WTC11 (cell line): ENCODE measurements at regions not wholly inside any gene's neighbourhood (a gene's known extent, or its start where the extent isn't known, plus 50 kb on each side); places are given as distances from the start of the nearest gene placed in this dataset.

Experiments
- ATAC-seq: fragments of 200-7000 bp; cut with Tn5 transposase; 2 replicates; pipeline ENCODE4 v1.10.0; 2021; ENCODE audit warnings: mild to moderate bottlenecking, moderate library complexity
- CTCF ChIA-PET: fragments of 300-600 bp; sonication (Branson Sonifier 250); formaldehyde crosslinking; loops from one replicate; lab custom pipeline; 2021; ENCODE audit warnings: antibody characterized with exemption; lab: Charles Lee
- POLR2A ChIA-PET: fragments of 350-600 bp; sonication (Branson Sonifier 250); formaldehyde crosslinking; loops from one replicate; lab custom pipeline; 2021; ENCODE audit warnings: antibody characterized with exemption; lab: Charles Lee
- DNase-seq: peaks from one replicate; pipeline ENCODE4 v3.0.0; 2021; ENCODE audit warnings: low spot score
- H3K27ac Mint-ChIP-seq: 2 replicates; pipeline ENCODE4 v1.8.0; 2021; ENCODE audit warnings: mixed read lengths
- H3K27me3 Mint-ChIP-seq: 2 replicates; pipeline ENCODE4 v1.8.0; 2021; ENCODE audit warnings: low read depth, mild to moderate bottlenecking, moderate library complexity, mixed read lengths
- H3K36me3 Mint-ChIP-seq: 2 replicates; pipeline ENCODE4 v1.8.0; 2021; ENCODE audit warnings: mixed read lengths
- H3K4me1 Mint-ChIP-seq: 2 replicates; pipeline ENCODE4 v1.8.0; 2022; ENCODE audit warnings: mixed read lengths
- H3K4me3 Mint-ChIP-seq: 2 replicates; pipeline ENCODE4 v1.8.0; 2021; ENCODE audit warnings: mild to moderate bottlenecking, moderate library complexity, mixed read lengths
- H3K9me3 Mint-ChIP-seq: 2 replicates; pipeline ENCODE4 v1.8.0; 2021; ENCODE audit warnings: mixed read lengths
- ATF3 ChIP-seq: sonication (generic); formaldehyde crosslinking; conservative IDR thresholded peaks from 2 replicates; pipeline ENCODE4 v1.8.1; 2022; ENCODE audit warnings: mild to moderate bottlenecking, missing genetic modification reagents
- CTCF ChIP-seq: fragments of 200-600 bp; IDR thresholded peaks from 2 replicates; pipeline ENCODE4 v1.8.0; 2022; ENCODE audit warnings: antibody characterized with exemption
- E2F1 ChIP-seq: sonication (generic); formaldehyde crosslinking; IDR thresholded peaks from 2 replicates; pipeline ENCODE4 v1.8.0; 2022; ENCODE audit warnings: mild to moderate bottlenecking, missing genetic modification reagents
- E2F5 ChIP-seq: sonication (generic); formaldehyde crosslinking; IDR thresholded peaks from 2 replicates; pipeline ENCODE4 v1.8.1; 2022; ENCODE audit warnings: mild to moderate bottlenecking, moderate library complexity, missing genetic modification reagents
- EMX1 ChIP-seq: fragments of 250-450 bp; sonication (Bioruptor Pico); IDR thresholded peaks from 2 replicates; pipeline ENCODE4 v1.8.0; 2021; ENCODE audit warnings: mild to moderate bottlenecking
- HMGA2 ChIP-seq: fragments of 250-450 bp; sonication (Bioruptor Pico); IDR thresholded peaks from 2 replicates; pipeline ENCODE4 v1.4.0; 2021; ENCODE audit warnings: mild to moderate bottlenecking, moderate library complexity
- HMGXB4 ChIP-seq: sonication (generic); formaldehyde crosslinking; IDR thresholded peaks from 2 replicates; pipeline ENCODE4 v1.8.1; 2023; ENCODE audit warnings: mild to moderate bottlenecking, moderate library complexity, missing genetic modification reagents
- JAZF1 ChIP-seq: fragments of 250-450 bp; sonication (Bioruptor Pico); IDR thresholded peaks from 2 replicates; pipeline ENCODE4 v1.9.0; 2021; ENCODE audit warnings: moderate library complexity, mild to moderate bottlenecking, inconsistent platforms
- JUN ChIP-seq: sonication (generic); formaldehyde crosslinking; IDR thresholded peaks from 2 replicates; pipeline ENCODE4 v1.8.0; 2023; ENCODE audit warnings: mild to moderate bottlenecking, missing genetic modification reagents
- MAX ChIP-seq: sonication (generic); formaldehyde crosslinking; IDR thresholded peaks from 2 replicates; pipeline ENCODE4 v1.8.0; 2022; ENCODE audit warnings: mild to moderate bottlenecking, missing genetic modification reagents
- MXD4 ChIP-seq: fragments of 250-450 bp; sonication (Bioruptor Pico); IDR thresholded peaks from 2 replicates; pipeline ENCODE4 v1.8.0; 2021; ENCODE audit warnings: mild to moderate bottlenecking, moderate library complexity, borderline replicate concordance
- MYBL2 ChIP-seq: sonication (generic); formaldehyde crosslinking; IDR thresholded peaks from 2 replicates; pipeline ENCODE4 v1.8.1; 2023; ENCODE audit warnings: mild to moderate bottlenecking, moderate library complexity, missing genetic modification reagents
- NFATC4 ChIP-seq: fragments of 250-450 bp; sonication (Bioruptor Pico); IDR thresholded peaks from 2 replicates; pipeline ENCODE4 v1.9.0; 2021; ENCODE audit warnings: mild to moderate bottlenecking
- OVOL2 ChIP-seq: fragments of 250-450 bp; sonication (Bioruptor Pico); IDR thresholded peaks from 2 replicates; pipeline ENCODE4 v1.9.0; 2021; ENCODE audit warnings: mild to moderate bottlenecking, borderline replicate concordance
- SMAD4 ChIP-seq: sonication (generic); formaldehyde crosslinking; IDR thresholded peaks from 2 replicates; pipeline ENCODE4 v1.8.0; 2022; ENCODE audit warnings: mild to moderate bottlenecking, missing genetic modification reagents
- SOX15 ChIP-seq: fragments of 250-450 bp; sonication (Bioruptor Pico); IDR thresholded peaks from 2 replicates; pipeline ENCODE4 v1.9.0; 2021; ENCODE audit warnings: mild to moderate bottlenecking
- STAT6 ChIP-seq: sonication (generic); formaldehyde crosslinking; conservative IDR thresholded peaks from 2 replicates; pipeline ENCODE4 v1.8.1; 2023; ENCODE audit warnings: mild to moderate bottlenecking, low read depth, missing genetic modification reagents, moderate library complexity
- ZBTB21 ChIP-seq: sonication (generic); formaldehyde crosslinking; IDR thresholded peaks from 2 replicates; pipeline ENCODE4 v1.8.1; 2023; ENCODE audit warnings: mild to moderate bottlenecking, missing genetic modification reagents, borderline replicate concordance
- ZNF138 ChIP-seq: sonication (generic); formaldehyde crosslinking; conservative IDR thresholded peaks from 2 replicates; pipeline ENCODE4 v1.8.1; 2022; ENCODE audit warnings: mild to moderate bottlenecking, moderate library complexity, missing genetic modification reagents
- ZNF416 ChIP-seq: fragments of 250-450 bp; sonication (Bioruptor Pico); IDR thresholded peaks from 2 replicates; pipeline ENCODE4 v1.9.0; 2021; ENCODE audit warnings: mild to moderate bottlenecking, inconsistent platforms
- ZNF423 ChIP-seq: fragments of 250-450 bp; sonication (Bioruptor Pico); IDR thresholded peaks from 2 replicates; pipeline ENCODE4 v2.1.2; 2022; ENCODE audit warnings: mild to moderate bottlenecking, moderate library complexity
- ZNF425 ChIP-seq: fragments of 250-450 bp; sonication (Bioruptor Pico); conservative IDR thresholded peaks from 2 replicates; pipeline ENCODE4 v1.9.0; 2021; ENCODE audit warnings: mild to moderate bottlenecking
- ZNF671 ChIP-seq: fragments of 250-450 bp; sonication (Bioruptor Pico); IDR thresholded peaks from 2 replicates; pipeline ENCODE4 v1.8.0; 2021; ENCODE audit warnings: mild to moderate bottlenecking

- TF ChIP-seq SOX15 (CRISPR knock-in tag): no peak
- no peak for TF ChIP-seq ZNF416 (CRISPR knock-in tag)
- no peak for TF ChIP-seq ZNF423 (CRISPR knock-in tag)
- TF ChIP-seq, all 79 proteins: peak for 0
These were observed 92.9 kb downstream of the VEGFA start (continued) for GRCh38 chr6:43862925-43863324.

GRCh38 chr6:43861212-43861894, 91.3 kb downstream of the VEGFA start:
- ATAC-seq (no peak), DNase-seq (no peak)
- ChIA-PET CTCF (interaction anchor here (0.9 to 1.5 kb wide), 2 partner anchors 20 to 202 kb away, joined by 3 to 4 read pairs; no protein-coding TSS in a partner anchor), POLR2A (no interaction called here)
- H3K9me3 Mint-ChIP-seq: no peaks in the 10 kb centered on the region
- H3K27ac Mint-ChIP-seq: no peak overlapping the region
- no peaks in the 10 kb centered on the region for H3K36me3 Mint-ChIP-seq
- H3K4me1 Mint-ChIP-seq: peaks cover 25% of the 10 kb centered on the region
- H3K27me3 Mint-ChIP-seq: no peaks in the 10 kb centered on the region
- no peak overlapping the region for H3K4me3 Mint-ChIP-seq
- TF ChIP-seq NFATC4 (CRISPR knock-in tag): no peak
- TF ChIP-seq MAX: no peak
- no peak for TF ChIP-seq MYBL2 (CRISPR knock-in tag)
- no peak for TF ChIP-seq MXD4 (CRISPR knock-in tag)
- no peak for TF ChIP-seq JAZF1 (CRISPR knock-in tag)

GRCh38 chr6:43860285-43860684, 90.3 kb downstream of the VEGFA start:
- Mint-ChIP-seq H3K4me1 (peaks cover 19% of the 10 kb centered on the region), H3K27me3 (no peaks in the 10 kb centered on the region), H3K27ac (no peak overlapping the region), H3K36me3 (no peaks in the 10 kb centered on the region), H3K9me3 (no peaks in the 10 kb centered on the region), H3K4me3 (no peak overlapping the region)
- ATAC-seq (no peak), DNase-seq (no peak)
- POLR2A ChIA-PET: no interaction called here
- CTCF ChIA-PET: interaction anchor here (0.7 to 1.6 kb wide), 7 partner anchors 19 to 386 kb away, joined by 3 to 6 read pairs (median 3); partner anchors contain the start of gene HSP90AB1
- TF ChIP-seq ATF3 (no peak), E2F5 (no peak), JUN (no peak), STAT6 (CRISPR knock-in tag) (no peak), ZNF425 (CRISPR knock-in tag) (no peak), CTCF (no peak), EMX1 (CRISPR knock-in tag) (no peak), ZNF671 (CRISPR knock-in tag) (no peak), ZBTB21 (CRISPR knock-in tag) (no peak), SOX15 (CRISPR knock-in tag) (no peak), HMGA2 (CRISPR knock-in tag) (no peak), ZNF138 (CRISPR knock-in tag) (no peak), SMAD4 (CRISPR knock-in tag) (no peak), E2F1 (CRISPR knock-in tag) (no peak), OVOL2 (CRISPR knock-in tag) (no peak), HMGXB4 (CRISPR knock-in tag) (no peak)
